ENCODE measurements at regions not wholly inside any gene's neighbourhood (a gene's known extent, or its start where the extent isn't known, plus 50 kb on each side); places are given as distances from the start of the nearest gene placed in this dataset.
"Not testable (repeated sequence)": the region's sequence is repeated elsewhere in the genome, so short reads cannot be mapped to it uniquely, and the experiment has no call there.

- TF ChIP-seq CTCF (conservative IDR thresholded peaks at IDR 0.05); EZH2 (IDR thresholded peaks at IDR 0.05; ENCODE audit: low read depth): not testable (repeated sequence)
Measured at GRCh38 chr5:62248192-62248591, 57.8 kb upstream of the KIF2A start.
